ENCODE measurements at regions not wholly inside any gene's neighbourhood (a gene's known extent, or its start where the extent isn't known, plus 50 kb on each side); places are given as distances from the start of the nearest gene placed in this dataset.

- Mint-ChIP-seq H3K4me1 (peaks cover 5 to 12% of the 10 kb centered on the region in 2 experiments), H3K36me3 (ENCODE audit: insufficient read depth in 1 of 3, low read depth in 3 of 3) (no peaks in the 10 kb centered on the region), H3K27ac (no peak overlapping the region), H3K9me3 (no peaks in the 10 kb centered on the region; a peak in 1 of 5 replicates), H3K4me3 (no peak overlapping the region), H3K27me3 (ENCODE audit: low read depth) (peaks cover 8% of the 10 kb centered on the region)
- H3K56ac ChIP-seq (ENCODE audit: insufficient read length, low read depth, low read length): no peak overlapping the region
- H3K18ac ChIP-seq (ENCODE audit: insufficient read length, low read depth, low read length): no peak overlapping the region
- WGBS (ENCODE audit: extremely low coverage, insufficient read length, low lambda C conversion rate): no CpG with 5 or more reads among the region's 13 CpGs
- H3K23ac ChIP-seq (ENCODE audit: insufficient read length, low read depth, low read length): no peak overlapping the region
- H3K4me2 ChIP-seq (ENCODE audit: insufficient read depth, insufficient read length, low read length): no peak overlapping the region
- H4K91ac ChIP-seq (ENCODE audit: insufficient read length, low read depth, low read length): no peak overlapping the region
- no peaks in the 10 kb centered on the region for H4K20me1 ChIP-seq (ENCODE audit: control insufficient read depth, insufficient read depth, insufficient read length)
- DNase-seq: no peak
- H3K27ac ChIP-seq (ENCODE audit: insufficient read length, low read depth, low read length): no peak overlapping the region
- H4K5ac ChIP-seq (ENCODE audit: insufficient read length, low read depth, low read length): no peak overlapping the region
- no peaks in the 10 kb centered on the region for H3K79me2 ChIP-seq (ENCODE audit: insufficient read depth, low read length)
- H2AFZ ChIP-seq (ENCODE audit: low read length): no peak overlapping the region
- no peaks in the 10 kb centered on the region for H3K79me1 ChIP-seq (ENCODE audit: insufficient read depth, low read depth, low read length, poor library complexity, severe bottlenecking)
- no peak overlapping the region for H2BK15ac ChIP-seq (ENCODE audit: low read depth, low read length)
- H4K8ac ChIP-seq (replicated peaks; ENCODE audit: insufficient read length, low read depth, low read length): no peak overlapping the region
- no peak overlapping the region for H2BK20ac ChIP-seq (ENCODE audit: low read depth, low read length, poor library complexity, severe bottlenecking)
- no peak overlapping the region for H2BK5ac ChIP-seq (ENCODE audit: insufficient read length, low read length)
- H2BK120ac ChIP-seq (ENCODE audit: low read depth, low read length, poor library complexity, severe bottlenecking): no peak overlapping the region
- H3T11ph ChIP-seq (ENCODE audit: low read length): no peak overlapping the region
- H3K9ac ChIP-seq (ENCODE audit: extremely low read depth, insufficient read length, low read length): no peak overlapping the region
- H3K23me2 ChIP-seq (ENCODE audit: insufficient read length, low read depth, low read length, poor library complexity, severe bottlenecking): no peaks in the 10 kb centered on the region
- no peak overlapping the region for H2AK5ac ChIP-seq (ENCODE audit: insufficient read length, low read length)
- no peaks in the 10 kb centered on the region for H3K9me3 ChIP-seq (ENCODE audit: control insufficient read depth, low read depth, low read length)
- H3K14ac ChIP-seq (ENCODE audit: insufficient read depth, low read length): no peak overlapping the region; the same call in 1 of the 2 replicates
- no peak overlapping the region for H2BK12ac ChIP-seq (ENCODE audit: insufficient read length, low read depth, low read length)
- no peak for TF ChIP-seq CTCF (conservative IDR thresholded peaks at IDR 0.05)
- no peaks in the 10 kb centered on the region for H3K27me3 ChIP-seq (ENCODE audit: insufficient read depth, low read length)
- H3K4ac ChIP-seq (ENCODE audit: low read depth, low read length): no peak overlapping the region
- H3K4me1 ChIP-seq (ENCODE audit: insufficient read depth, low read length): 0 out of 2 replicates have a peak, but pooled peaks cover 6% of the 10 kb centered on the region
These were observed 65.7 kb downstream of the CUZD1 start for GRCh38 chr10:122779924-122780323.
